GM12878 (cell line): ENCODE measurements at regions not wholly inside any gene's neighbourhood (a gene's known extent, or its start where the extent isn't known, plus 50 kb on each side); places are given as distances from the start of the nearest gene placed in this dataset.

Source experiments
- ATAC-seq: fragments of 200-7000 bp; cut with Tn5 transposase; 3 replicates; pipeline ENCODE4 v1.9.1; 2020; ENCODE audit warnings: mild to moderate bottlenecking, moderate library complexity
- BruUV-seq: library from RNA; stranded (reverse); fragments of 400-500 nt; replicated peaks from 2 replicates; lab custom pipeline; 2021; lab: Mats Ljungman, UMichigan
- CTCF ChIA-PET: fragments of 300-600 bp; sonication (Branson Sonifier 250); formaldehyde crosslinking; extraction: SDS; loops from one replicate; lab custom pipeline; 2021; ENCODE audit warnings: inconsistent platforms; lab: Yijun Ruan, JAX
- POLR2A ChIA-PET: fragments of 350-600 bp; formaldehyde crosslinking; extraction: SDS; loops from one replicate; lab custom pipeline; 2021; ENCODE audit warnings: inconsistent platforms; lab: Charles Lee
- RAD21 ChIA-PET: fragments of 300-600 bp; sonication (Branson Sonifier 250); formaldehyde crosslinking; loops from one replicate; lab custom pipeline; 2023; ENCODE audit warnings: antibody characterized with exemption; ENCODE audit not compliant: unreplicated experiment; lab: Charles Lee
- SMC1A ChIA-PET: fragments of 300-600 bp; sonication (Branson Sonifier 250); formaldehyde crosslinking; loops from one replicate; lab custom pipeline; 2023; ENCODE audit not compliant: unreplicated experiment, uncharacterized antibody; lab: Charles Lee
- DNase-seq: peaks from one replicate; pipeline ENCODE4 v3.0.0-alpha.2; 2011; ENCODE audit warnings: low read depth, low spot score
- FAIRE-seq: peaks from 3 replicates; lab custom pipeline; 2011; peaks lifted over from hg19 to GRCh38; lab: Jason Lieb, UNC
- H2AFZ ChIP-seq: 2 replicates; pipeline ENCODE4 v1.6.0; 2011; ENCODE audit warnings: low read depth, low read length, control low read depth; ENCODE audit not compliant: control insufficient read depth
- H3K27ac ChIP-seq: 2 replicates; pipeline ENCODE4 v1.5.1; 2011; ENCODE audit warnings: control low read depth; ENCODE audit not compliant: control insufficient read depth, insufficient read depth
- H3K27me3 ChIP-seq, 2 experiments: replicated peaks in 1 of 2; 2 replicates each; pipeline versions ENCODE4 v1.6.0 to v1.6.1; 2011; ENCODE audit warnings: low read length in 1 of 2; ENCODE audit not compliant: control insufficient read depth in 2 of 2, insufficient read depth in 2 of 2
- H3K36me3 ChIP-seq, 2 experiments: 2 replicates each; pipeline ENCODE4 v1.5.1; 2011; ENCODE audit warnings: low read length in 1 of 2; ENCODE audit not compliant: control insufficient read depth in 2 of 2, insufficient read depth in 2 of 2
- H3K4me1 ChIP-seq: 2 replicates; pipeline ENCODE4 v1.6.1; 2011; ENCODE audit warnings: mild to moderate bottlenecking, low read length, moderate library complexity, mixed read lengths; ENCODE audit not compliant: control insufficient read depth, insufficient read depth
- H3K4me2 ChIP-seq: 2 replicates; pipeline ENCODE4 v1.6.0; 2011; ENCODE audit warnings: control low read depth; ENCODE audit not compliant: control insufficient read depth, insufficient read depth
- H3K4me3 ChIP-seq: fragments of 200-600 bp; sonication (generic); 2 replicates; pipeline ENCODE4 v1.5.1; 2016
- H3K79me2 ChIP-seq: 2 replicates; pipeline ENCODE4 v1.6.0; 2011; ENCODE audit warnings: low read length; ENCODE audit not compliant: control insufficient read depth, insufficient read depth
- H3K9ac ChIP-seq: 2 replicates; pipeline ENCODE4 v1.8.0; 2011; ENCODE audit warnings: low read length, control low read depth, mixed read lengths; ENCODE audit not compliant: control insufficient read depth, insufficient read depth
- H3K9me3 ChIP-seq: replicated peaks from 3 replicates; pipeline ENCODE4 v1.5.1; 2011; ENCODE audit warnings: mild to moderate bottlenecking, low read length; ENCODE audit not compliant: control insufficient read depth, insufficient read depth
- H4K20me1 ChIP-seq: 2 replicates; pipeline ENCODE4 v1.6.0; 2011; ENCODE audit not compliant: control insufficient read depth, insufficient read depth
- BCLAF1 ChIP-seq: fragments of 450-650 bp; IDR thresholded peaks from 2 replicates; pipeline ENCODE4 v1.6.1; 2017; ENCODE audit warnings: antibody characterized with exemption, mild to moderate bottlenecking, moderate library complexity
- CHD4 ChIP-seq: fragments of 200-600 bp; sonication (generic); IDR thresholded peaks from 2 replicates; pipeline ENCODE4 v1.6.1; 2016; ENCODE audit warnings: mild to moderate bottlenecking
- EED ChIP-seq: sonication (generic); IDR thresholded peaks from 2 replicates; pipeline ENCODE4 v1.6.1; 2016; ENCODE audit warnings: antibody characterized with exemption, low read depth
- HCFC1 ChIP-seq: fragments of 150-350 bp; IDR thresholded peaks from 2 replicates; pipeline ENCODE4 v1.6.1; 2014; ENCODE audit warnings: low read length
- MYB ChIP-seq: fragments of 150-350 bp; IDR thresholded peaks from 2 replicates; pipeline ENCODE4 v1.6.1; 2014; ENCODE audit warnings: mild to moderate bottlenecking, low read depth, low read length, borderline replicate concordance
- NFIC ChIP-seq: IDR thresholded peaks from 2 replicates; pipeline ENCODE4 v1.6.1; 2012; ENCODE audit warnings: low read depth, mild to moderate bottlenecking, inconsistent platforms, low read length, moderate library complexity
- NRF1 ChIP-seq: conservative IDR thresholded peaks from 2 replicates; pipeline ENCODE4 v1.6.1; 2011; ENCODE audit warnings: mild to moderate bottlenecking, low read depth, low read length, improper control_type of control experiment
- USF2 ChIP-seq: IDR thresholded peaks from 2 replicates; pipeline ENCODE4 v1.6.1; 2011; ENCODE audit warnings: low read depth, low read length, improper control_type of control experiment, borderline replicate concordance
- WGBS: methylation state at CpG from one replicate; pipeline ENCODE4 v1.1.6; 2016; ENCODE audit warnings: low lambda C conversion rate; ENCODE audit not compliant: insufficient replicate concordance, insufficient coverage; ENCODE audit errors: missing lambda C conversion rate; 5-methylcytosine and 5-hydroxymethylcytosine counted together
- in situ Hi-C: fragments of 300-500 bp; cut with MboI; formaldehyde crosslinking; loops from 9 replicates; pipeline ENCODE4 v1.14.3; 2018; ENCODE audit warnings: mixed read lengths
- intact Hi-C: fragments of 100-400 bp; cut with micrococcal nuclease; formaldehyde crosslinking; loops from one replicate; pipeline ENCODE4 v1.14.2; 2022; ENCODE audit not compliant: unreplicated experiment

- in situ Hi-C loops (no loop called here), intact Hi-C loops (no loop called here)
- peaks cover 0 to under 1% of the 10 kb centered on the region in 2 experiments; a peak in 1 of 4 replicates for H3K27me3 ChIP-seq
- RAD21 ChIA-PET: no interaction called here
- WGBS: 77% methylated on average over 1 of the region's 1 CpG
- H3K9ac ChIP-seq: no peak overlapping the region
- no peaks in the 10 kb centered on the region for H3K36me3 ChIP-seq
- H3K27ac ChIP-seq: no peak overlapping the region
- no peaks in the 10 kb centered on the region for H3K9me3 ChIP-seq
- SMC1A ChIA-PET: no interaction called here
- no peaks in the 10 kb centered on the region for H3K4me1 ChIP-seq
- no peak for FAIRE-seq
- H3K4me2 ChIP-seq: no peak overlapping the region
- POLR2A ChIA-PET: no interaction called here
- no peak for DNase-seq
- CTCF ChIA-PET: no interaction called here
- H3K79me2 ChIP-seq: no peaks in the 10 kb centered on the region
- no peak for ATAC-seq
- no peaks in the 10 kb centered on the region for H4K20me1 ChIP-seq
- no peak for TF ChIP-seq BCLAF1
- no peak for TF ChIP-seq CHD4
- no peak for TF ChIP-seq HCFC1
- TF ChIP-seq NRF1: no peak
- TF ChIP-seq NFIC: no peak
- no peak for TF ChIP-seq EED
- no peak for TF ChIP-seq MYB
- no peak for TF ChIP-seq USF2
- no TSS peak for BruUV-seq
- no peak overlapping the region for H3K4me3 ChIP-seq
- H2AFZ ChIP-seq: no peak overlapping the region
Measured at GRCh38 chr3:107211608-107212007, 165.6 kb upstream of the CCDC54 start.
